ENCODE measurements at regions not wholly inside any gene's neighbourhood (a gene's known extent, or its start where the extent isn't known, plus 50 kb on each side); places are given as distances from the start of the nearest gene placed in this dataset.

- no peak overlapping the region for H3K9ac ChIP-seq (ENCODE audit: extremely low read depth, insufficient read length, low read length)
- TF ChIP-seq CTCF (conservative IDR thresholded peaks at IDR 0.05), result no peak
- WGBS (ENCODE audit: extremely low coverage, insufficient read length, low lambda C conversion rate), result no CpG with 5 or more reads among the region's 2 CpGs
Observed at GRCh38 chr5:63400079-63400478, 562.2 kb downstream of the HTR1A start.

More at GRCh38 chr5:63400079-63400478, 562.2 kb downstream of the HTR1A start:
- Histone ChIP-seq H2BK12ac (ENCODE audit: insufficient read length, low read depth, low read length) (no peak overlapping the region), H2AFZ (ENCODE audit: low read length) (no peak overlapping the region), H3K18ac (ENCODE audit: insufficient read length, low read depth, low read length) (no peak overlapping the region), H2BK20ac (ENCODE audit: low read depth, low read length, poor library complexity, severe bottlenecking) (no peak overlapping the region), H3K27ac (ENCODE audit: insufficient read length, low read depth, low read length) (no peak overlapping the region), H3K56ac (ENCODE audit: insufficient read length, low read depth, low read length) (no peak overlapping the region), H3K79me1 (ENCODE audit: insufficient read depth, low read depth, low read length, poor library complexity, severe bottlenecking) (no peaks in the 10 kb centered on the region), H3K4me1 (ENCODE audit: insufficient read depth, low read length) (no peaks in the 10 kb centered on the region), H3T11ph (ENCODE audit: low read length) (no peak overlapping the region), H2BK15ac (ENCODE audit: low read depth, low read length) (no peak overlapping the region), H2BK120ac (ENCODE audit: low read depth, low read length, poor library complexity, severe bottlenecking) (no peak overlapping the region), H3K4me2 (ENCODE audit: insufficient read depth, insufficient read length, low read length) (no peak overlapping the region), H3K4ac (ENCODE audit: low read depth, low read length) (no peak overlapping the region), H3K79me2 (ENCODE audit: insufficient read depth, low read length) (no peaks in the 10 kb centered on the region), H2BK5ac (ENCODE audit: insufficient read length, low read length) (no peak overlapping the region), H3K23me2 (ENCODE audit: insufficient read length, low read depth, low read length, poor library complexity, severe bottlenecking) (no peaks in the 10 kb centered on the region), H3K9me3 (ENCODE audit: control insufficient read depth, low read depth, low read length) (no peaks in the 10 kb centered on the region), H2AK5ac (ENCODE audit: insufficient read length, low read length) (no peak overlapping the region), H3K14ac (ENCODE audit: insufficient read depth, low read length) (no peak overlapping the region), H4K20me1 (ENCODE audit: control insufficient read depth, insufficient read depth, insufficient read length) (no peaks in the 10 kb centered on the region), H3K27me3 (ENCODE audit: insufficient read depth, low read length) (no peaks in the 10 kb centered on the region), H4K5ac (ENCODE audit: insufficient read length, low read depth, low read length) (no peak overlapping the region), H3K23ac (ENCODE audit: insufficient read length, low read depth, low read length) (no peak overlapping the region), H4K8ac (replicated peaks; ENCODE audit: insufficient read length, low read depth, low read length) (no peak overlapping the region), H4K91ac (ENCODE audit: insufficient read length, low read depth, low read length) (no peak overlapping the region)
- no peak for DNase-seq
- Mint-ChIP-seq H3K27ac (no peak overlapping the region; a peak in 1 of 7 replicates), H3K27me3 (ENCODE audit: low read depth) (no peaks in the 10 kb centered on the region; the same call in 1 of the 2 replicates), H3K4me1 (peaks cover 0 to 8% of the 10 kb centered on the region in 2 experiments; a peak in 1 of 4 replicates), H3K4me3 (no peak overlapping the region), H3K9me3 (peaks cover 0 to 2% of the 10 kb centered on the region in 2 experiments; a peak in 1 of 5 replicates), H3K36me3 (ENCODE audit: insufficient read depth in 1 of 3, low read depth in 3 of 3) (no peaks in the 10 kb centered on the region)

Data from H9 (cell line).